ENCODE measurements at regions not wholly inside any gene's neighbourhood (a gene's known extent, or its start where the extent isn't known, plus 50 kb on each side); places are given as distances from the start of the nearest gene placed in this dataset.

- in situ Hi-C loops (cut with MboI; ENCODE audit: low pct_ligation_motif_present in 1 of 4, low pct_unique_long_range_greater_than_20kb in 1 of 4, low sequenced_read_pairs in 3 of 4) = no loop called here
- Histone ChIP-seq H3K27me3 (no peaks in the 10 kb centered on the region), H3K4me1 (no peaks in the 10 kb centered on the region), H3K9me3 (no peaks in the 10 kb centered on the region), H3K4me3 (no peak overlapping the region), H3K36me3 (no peaks in the 10 kb centered on the region), H3K27ac (no peak overlapping the region)
- TF ChIP-seq CTCF (IDR thresholded peaks at IDR 0.05) = no peak
- no peak for TF ChIP-seq POLR2A (IDR thresholded peaks at IDR 0.05)
- no peak for TF ChIP-seq EP300 (IDR thresholded peaks at IDR 0.05; ENCODE audit: low read depth)
- TF ChIP-seq POLR2AphosphoS5 (IDR thresholded peaks at IDR 0.05) = no peak
- 75 to 79% methylated on average over 2 of the region's 2 CpGs for WGBS, 2 donors (ENCODE audit: low coverage in 1 of 2)
- intact Hi-C loops (cut with DNase I; ENCODE audit: low total_unique reads) = no loop called here
- no peak for DNase-seq
Measured at GRCh38 chr4:54417476-54417875, 188.4 kb downstream of the PDGFRA start.

GRCh38 chr4:54418468-54418867 lies 189.4 kb downstream of the PDGFRA start:
- no peaks in the 10 kb centered on the region for H3K4me1 ChIP-seq
- TF ChIP-seq EP300 (IDR thresholded peaks at IDR 0.05; ENCODE audit: low read depth) (no peak), POLR2AphosphoS5 (IDR thresholded peaks at IDR 0.05) (no peak), POLR2A (IDR thresholded peaks at IDR 0.05) (no peak), CTCF (IDR thresholded peaks at IDR 0.05) (no peak)
- intact Hi-C loops (cut with DNase I; ENCODE audit: low total_unique reads) (no loop called here), in situ Hi-C loops (cut with MboI; ENCODE audit: low pct_ligation_motif_present in 1 of 4, low pct_unique_long_range_greater_than_20kb in 1 of 4, low sequenced_read_pairs in 3 of 4) (no loop called here)
- H3K9me3 ChIP-seq = no peaks in the 10 kb centered on the region
- H3K27ac ChIP-seq = no peak overlapping the region
- 92 to 94% methylated on average over 3 to 5 of the region's 5 CpGs for WGBS, 2 donors (ENCODE audit: low coverage in 1 of 2)
- no peak for DNase-seq
- H3K27me3 ChIP-seq = no peaks in the 10 kb centered on the region
- no peaks in the 10 kb centered on the region for H3K36me3 ChIP-seq
- no peak overlapping the region for H3K4me3 ChIP-seq

- Histone ChIP-seq H3K27ac (no peak overlapping the region), H3K4me3 (no peak overlapping the region), H3K36me3 (no peaks in the 10 kb centered on the region), H3K27me3 (no peaks in the 10 kb centered on the region), H3K9me3 (no peaks in the 10 kb centered on the region), H3K4me1 (no peaks in the 10 kb centered on the region)
- 35% methylated on average over 1 of the region's 1 CpG; no CpG with 5 or more reads in 1 of the 2 donors for WGBS, 2 donors (ENCODE audit: low coverage in 1 of 2)
- intact Hi-C loops (cut with DNase I; ENCODE audit: low total_unique reads) (no loop called here), in situ Hi-C loops (cut with MboI; ENCODE audit: low pct_ligation_motif_present in 1 of 4, low pct_unique_long_range_greater_than_20kb in 1 of 4, low sequenced_read_pairs in 3 of 4) (no loop called here)
- no peak for TF ChIP-seq POLR2AphosphoS5 (IDR thresholded peaks at IDR 0.05)
- TF ChIP-seq CTCF (IDR thresholded peaks at IDR 0.05) = no peak
- TF ChIP-seq EP300 (IDR thresholded peaks at IDR 0.05; ENCODE audit: low read depth) = no peak
- no peak for TF ChIP-seq POLR2A (IDR thresholded peaks at IDR 0.05)
- DNase-seq = no peak
Measured at GRCh38 chr4:54423066-54423465, 194.0 kb downstream of the PDGFRA start.

- 65% methylated on average over 2 of the region's 2 CpGs; no CpG with 5 or more reads in 1 of the 2 donors for WGBS, 2 donors (ENCODE audit: low coverage in 1 of 2)
- TF ChIP-seq CTCF (IDR thresholded peaks at IDR 0.05) (no peak), POLR2A (IDR thresholded peaks at IDR 0.05) (no peak), POLR2AphosphoS5 (IDR thresholded peaks at IDR 0.05) (no peak), EP300 (IDR thresholded peaks at IDR 0.05; ENCODE audit: low read depth) (no peak)
- H3K4me3 ChIP-seq = no peak overlapping the region
- intact Hi-C loops (cut with DNase I; ENCODE audit: low total_unique reads) = no loop called here
- peaks cover 5% of the 10 kb centered on the region for H3K27me3 ChIP-seq
- in situ Hi-C loops (cut with MboI; ENCODE audit: low pct_ligation_motif_present in 1 of 4, low pct_unique_long_range_greater_than_20kb in 1 of 4, low sequenced_read_pairs in 3 of 4) = no loop called here
- H3K36me3 ChIP-seq = no peaks in the 10 kb centered on the region
- H3K4me1 ChIP-seq = no peaks in the 10 kb centered on the region
- no peak for DNase-seq
- H3K9me3 ChIP-seq = no peaks in the 10 kb centered on the region
- H3K27ac ChIP-seq = no peak overlapping the region
Measured at GRCh38 chr4:54427826-54428225, 198.7 kb downstream of the PDGFRA start.

Data from transverse colon (tissue), 4 donors.